Epithelial cell of proximal tubule (primary cell): ENCODE measurements at regions not wholly inside any gene's neighbourhood (a gene's known extent, or its start where the extent isn't known, plus 50 kb on each side); places are given as distances from the start of the nearest gene placed in this dataset.

Experiments
- DNase-seq: peaks from one replicate; pipeline ENCODE4 v3.0.0-alpha.2; 2011; ENCODE audit warnings: low read depth
- H3K4me3 ChIP-seq: 2 replicates; pipeline ENCODE4 v1.5.1; 2011; ENCODE audit warnings: low read depth, mild to moderate bottlenecking, low read length
- CTCF ChIP-seq: conservative IDR thresholded peaks from 2 replicates; pipeline ENCODE4 v1.5.1; 2012; ENCODE audit warnings: low read depth, mild to moderate bottlenecking, low read length

GRCh38 chr5:163373436-163374084 lies 63.8 kb upstream of the CCNG1 start:
- DNase-seq, result peak; percentile 65

DNA sequence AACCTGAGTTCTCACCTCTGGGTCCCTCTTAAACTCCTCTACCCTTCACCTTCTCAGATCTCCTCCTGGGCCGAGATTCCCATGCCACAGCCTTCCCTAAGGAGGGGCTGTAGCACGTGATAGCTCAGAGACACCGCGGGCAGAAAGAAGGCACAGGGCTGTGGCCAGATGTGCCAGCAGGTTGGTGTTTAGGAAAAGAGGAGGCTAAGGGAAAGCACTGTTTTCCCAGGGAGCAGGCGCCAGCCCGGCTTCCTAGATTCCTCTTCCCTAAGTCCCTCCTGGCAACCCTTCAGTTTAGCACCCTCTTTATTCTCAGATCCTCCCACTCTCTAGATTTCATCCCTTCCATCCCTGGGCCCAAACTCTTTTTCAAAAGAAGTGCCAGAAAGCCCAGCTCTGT lies 59.4 kb upstream of the CCNG1 start:
- no peak overlapping the region for H3K4me3 ChIP-seq
- TF ChIP-seq CTCF, result no peak
- DNase-seq, result no peak

More at GRCh38 chr5:163373436-163374084, 63.8 kb upstream of the CCNG1 start:
- no peak overlapping the region for H3K4me3 ChIP-seq
- TF ChIP-seq CTCF, result no peak

DNA sequence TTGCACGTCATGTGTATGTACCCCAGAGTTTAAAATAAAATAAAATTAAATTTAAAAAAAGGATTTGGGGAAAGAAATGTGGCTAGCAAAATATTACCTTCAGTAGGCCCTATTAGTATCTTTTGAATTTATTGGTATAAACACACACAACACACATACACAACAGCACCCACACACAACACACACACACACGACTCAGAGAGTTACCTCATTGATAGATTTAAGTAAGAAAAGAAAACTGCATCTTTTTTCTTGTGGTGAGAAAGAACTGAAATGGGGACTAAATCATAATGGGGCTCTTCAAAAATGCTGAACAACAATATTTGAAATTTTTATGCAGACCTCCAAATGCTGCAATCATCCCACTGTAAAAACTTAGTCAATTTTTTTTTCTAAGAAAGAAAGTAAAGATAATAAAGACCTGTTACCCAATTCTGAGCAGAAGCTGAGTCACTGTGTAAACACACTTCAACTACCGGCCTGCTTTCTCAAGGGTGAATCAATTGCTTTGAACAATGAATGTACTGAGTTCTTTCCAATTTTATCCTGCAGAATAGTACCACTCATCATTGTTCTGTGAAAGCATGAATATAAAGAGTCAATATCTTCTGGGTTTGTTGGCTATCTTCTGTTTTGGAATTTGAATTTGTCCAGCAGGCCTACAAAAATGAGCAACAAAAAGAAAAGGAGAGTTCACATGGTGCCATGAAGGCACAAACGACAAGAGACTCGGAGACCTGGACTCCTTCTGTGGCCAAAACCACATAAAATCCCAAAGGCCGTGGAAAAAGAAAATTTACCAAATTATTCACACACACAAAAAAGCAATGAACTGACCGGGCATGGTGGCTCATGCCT lies 57.9 kb upstream of the CCNG1 start:
- TF ChIP-seq CTCF, result no peak
- DNase-seq, result peak; percentile 66

GRCh38 chr5:163381832-163382231 lies 55.6 kb upstream of the CCNG1 start:
- no peak for DNase-seq
- H3K4me3 ChIP-seq, result no peak overlapping the region
- TF ChIP-seq CTCF, result no peak

More for the DNA sequence above, 57.9 kb upstream of the CCNG1 start:
- H3K4me3 ChIP-seq, result no peak overlapping the region

- H3K4me3 ChIP-seq, result no peak overlapping the region
- DNase-seq, result no peak
- no peak for TF ChIP-seq CTCF
Observed at GRCh38 chr5:163383754-163384153, 53.6 kb upstream of the CCNG1 start.

DNA sequence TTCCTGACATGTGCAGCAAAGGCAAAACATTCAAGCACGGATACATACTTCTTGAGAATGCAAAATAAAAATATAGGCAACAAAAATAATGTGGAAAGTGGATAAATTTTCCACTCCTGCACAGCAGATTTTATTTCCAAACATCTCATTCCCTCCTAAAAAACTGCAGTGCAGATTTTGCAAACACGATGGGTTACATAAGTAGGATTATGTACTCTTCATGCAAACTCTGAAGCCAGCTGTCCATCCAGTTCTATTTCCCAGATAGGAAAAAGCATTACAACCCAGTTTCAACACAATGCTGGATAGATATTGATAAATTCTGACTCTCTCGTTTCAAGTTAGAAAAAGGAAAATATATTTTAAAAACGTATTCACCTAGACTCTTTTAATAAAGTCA lies 52.7 kb upstream of the CCNG1 start:
- H3K4me3 ChIP-seq, result no peak overlapping the region
- TF ChIP-seq CTCF, result no peak
- no peak for DNase-seq

DNA sequence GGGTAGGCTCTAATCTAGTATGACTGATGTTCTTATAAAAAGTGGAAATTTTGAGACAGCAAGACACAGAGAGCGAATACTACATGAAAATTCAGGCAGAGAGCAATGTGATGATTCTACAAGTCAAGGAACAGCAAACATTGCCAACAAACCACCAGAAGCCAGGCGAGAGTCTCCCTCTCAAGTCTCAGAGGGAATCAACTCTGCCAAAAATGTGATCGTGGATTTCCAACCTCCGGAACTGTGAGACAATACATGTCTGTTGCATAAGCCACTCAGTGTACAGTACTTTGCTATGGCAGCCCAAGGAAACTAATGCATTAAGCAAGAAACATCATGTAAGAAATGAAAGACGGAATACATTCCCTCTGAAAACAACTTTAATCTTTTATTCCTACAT lies 52.1 kb upstream of the CCNG1 start:
- TF ChIP-seq CTCF, result no peak
- no peak for DNase-seq
- no peak overlapping the region for H3K4me3 ChIP-seq
